ENCODE measurements at regions not wholly inside any gene's neighbourhood (a gene's known extent, or its start where the extent isn't known, plus 50 kb on each side); places are given as distances from the start of the nearest gene placed in this dataset.

GRCh38 chrY:15510288-15510687 is 986.0 kb downstream of the NLGN4Y start:
- DNase-seq (ENCODE audit: low read depth), result no peak

DNA sequence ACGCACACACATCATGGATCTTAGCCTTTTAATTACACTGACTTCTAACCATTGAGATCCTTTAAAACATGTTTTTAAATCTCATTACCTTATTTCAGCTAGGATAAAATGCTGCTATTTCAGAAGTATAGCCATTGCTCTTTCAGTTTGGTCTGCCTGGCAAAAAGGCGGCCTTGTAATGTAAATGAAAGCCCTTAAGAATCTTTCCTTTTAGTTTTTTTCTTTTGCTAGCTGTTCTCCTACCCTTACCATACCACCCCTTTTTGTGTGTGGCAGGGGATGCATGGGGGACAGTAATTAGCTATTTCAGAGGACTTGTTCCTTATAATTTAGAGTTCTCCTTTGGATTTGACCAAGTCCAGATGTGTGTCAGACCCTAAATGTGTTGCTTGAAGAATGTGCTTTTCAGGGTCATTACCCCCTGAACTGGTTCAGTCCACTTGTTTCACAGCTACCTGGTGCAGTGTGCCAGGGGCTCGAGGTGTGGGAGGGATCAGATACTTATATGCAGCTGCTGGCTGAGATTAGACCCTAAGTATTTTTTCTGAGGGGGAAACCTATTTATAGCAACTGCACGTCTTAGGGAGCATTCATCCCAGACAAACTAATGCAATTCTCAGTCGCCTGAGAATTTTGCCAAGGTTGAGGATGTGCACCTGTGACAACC is 986.8 kb downstream of the NLGN4Y start:
- DNase-seq (ENCODE audit: low read depth), result no peak

- no peak for DNase-seq (ENCODE audit: low read depth)
These were observed 1010.8 kb downstream of the NLGN4Y start for GRCh38 chrY:15535131-15535530.

- no peak for DNase-seq (ENCODE audit: low read depth)
These were observed 1011.6 kb downstream of the NLGN4Y start for GRCh38 chrY:15535784-15536511.

- DNase-seq (ENCODE audit: low read depth), result no peak
These were observed 1016.2 kb downstream of the NLGN4Y start for GRCh38 chrY:15540516-15540915.

- no peak for DNase-seq (ENCODE audit: low read depth)
These were observed 1021.9 kb downstream of the NLGN4Y start for GRCh38 chrY:15546177-15546754.

DNA sequence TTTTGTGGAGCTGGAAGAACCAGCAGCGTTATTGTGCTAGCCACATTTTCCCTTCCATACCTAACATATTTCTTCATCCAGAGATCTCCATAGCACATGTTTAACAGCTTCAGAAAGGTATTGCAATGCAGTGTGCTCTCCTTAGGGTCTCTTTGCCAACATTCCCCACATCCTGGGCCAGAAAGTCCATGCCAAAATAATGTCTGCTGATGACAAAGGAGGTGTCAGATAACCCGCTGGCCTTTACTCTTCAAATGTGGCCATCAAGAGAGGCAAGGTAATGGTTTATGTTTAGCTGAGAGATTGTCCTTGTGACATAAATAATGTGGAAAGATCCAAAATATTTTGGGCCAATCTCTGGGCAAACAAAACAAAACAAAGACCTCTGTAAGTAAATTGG is 1027.7 kb downstream of the NLGN4Y start:
- DNase-seq (ENCODE audit: low read depth), result no peak

- no peak for DNase-seq (ENCODE audit: low read depth)
These were observed 1030.7 kb downstream of the NLGN4Y start for GRCh38 chrY:15554991-15555390.

DNA sequence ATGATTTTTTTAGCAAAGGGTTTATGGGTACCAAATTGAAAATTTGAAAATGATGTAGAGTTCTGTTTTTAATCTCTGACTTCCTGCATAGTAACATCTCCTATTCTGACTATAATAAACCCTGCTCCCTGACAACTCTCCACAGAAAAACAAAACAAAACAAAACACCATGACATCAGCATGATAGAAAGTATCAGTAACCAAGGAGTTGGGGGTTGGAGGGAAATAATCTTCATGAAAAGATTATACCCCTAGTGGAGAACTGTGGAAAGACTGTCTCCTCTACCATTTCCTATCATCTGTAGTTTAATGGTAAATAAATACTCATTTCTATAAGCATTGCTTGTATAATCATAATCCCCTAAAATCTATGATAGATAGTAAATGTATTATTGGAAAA is 1034.8 kb downstream of the NLGN4Y start:
- no peak for DNase-seq (ENCODE audit: low read depth)

DNA sequence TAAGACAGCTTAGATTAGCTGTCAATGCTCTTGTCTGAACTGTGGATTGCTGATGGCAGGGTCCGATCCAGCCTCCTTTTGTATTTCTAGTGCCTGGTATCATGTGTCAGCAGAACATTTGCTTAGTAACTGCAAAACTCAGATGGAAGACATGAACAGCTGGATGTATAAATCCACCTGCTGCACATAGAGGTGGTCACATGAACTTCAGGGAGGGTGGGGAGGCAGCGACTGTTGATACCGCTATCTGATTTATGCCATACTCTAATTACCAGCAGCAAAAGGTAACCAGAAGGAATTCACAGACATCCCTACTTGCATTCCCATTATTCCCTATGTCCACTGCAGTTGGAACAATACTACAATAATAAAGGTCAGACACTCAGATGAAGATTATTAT is 1036.5 kb downstream of the NLGN4Y start:
- no peak for DNase-seq (ENCODE audit: low read depth)

DNA sequence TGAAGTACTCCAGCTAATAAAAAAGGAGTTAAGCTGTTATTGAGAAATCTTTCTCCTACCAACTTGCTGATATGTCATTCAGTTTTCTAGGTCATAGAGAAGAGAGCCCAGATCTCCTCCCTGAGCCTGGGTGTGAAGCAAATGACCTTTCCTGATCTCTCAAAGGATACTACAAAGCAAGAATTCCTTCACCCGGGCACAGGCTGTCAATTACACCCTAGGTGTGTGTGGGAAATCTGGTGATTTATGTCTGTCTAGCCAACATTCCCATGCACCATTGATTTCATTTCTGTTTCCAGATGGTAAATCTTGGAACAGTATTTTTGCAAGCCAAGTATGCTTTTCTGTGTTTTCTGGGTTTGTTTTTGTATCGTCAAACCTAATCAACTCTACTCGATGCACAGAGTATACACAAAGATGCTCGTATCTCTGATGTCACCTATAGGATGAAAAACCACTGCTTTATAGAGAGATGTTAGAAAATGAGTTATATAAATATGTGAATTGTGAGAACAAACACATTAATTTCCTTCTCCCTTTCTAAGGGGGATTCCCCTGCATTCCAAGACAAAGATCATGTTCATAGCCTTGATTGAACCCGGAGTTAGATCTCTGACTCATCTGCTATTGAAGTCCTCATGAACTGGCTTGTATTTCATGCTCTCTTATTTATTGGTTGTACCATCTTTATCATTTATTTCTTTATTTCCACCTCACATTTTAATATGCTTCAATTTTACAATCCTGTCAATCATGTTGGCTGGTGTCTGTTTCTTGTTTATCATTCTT is 1037.4 kb downstream of the NLGN4Y start:
- no peak for DNase-seq (ENCODE audit: low read depth)

DNA sequence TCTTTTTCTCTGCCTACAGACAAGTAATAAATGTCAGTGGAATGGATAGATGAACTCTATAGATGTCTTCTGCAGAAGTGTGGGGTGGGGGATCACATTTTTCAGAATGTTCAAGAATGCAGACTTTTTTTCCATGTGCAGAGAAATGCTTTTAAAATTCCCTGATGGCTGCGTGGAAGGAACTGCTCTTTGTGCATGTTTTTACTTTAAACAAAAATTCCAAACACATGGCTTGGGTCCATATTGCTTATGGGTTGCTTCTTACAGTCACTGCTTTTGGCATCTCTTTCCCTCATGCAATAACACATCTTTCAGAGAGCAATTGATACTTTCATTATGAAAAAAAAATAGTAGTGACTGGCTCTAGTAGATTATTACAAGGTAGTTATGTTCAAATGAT is 1053.6 kb downstream of the NLGN4Y start:
- no peak for DNase-seq (ENCODE audit: low read depth)

DNA sequence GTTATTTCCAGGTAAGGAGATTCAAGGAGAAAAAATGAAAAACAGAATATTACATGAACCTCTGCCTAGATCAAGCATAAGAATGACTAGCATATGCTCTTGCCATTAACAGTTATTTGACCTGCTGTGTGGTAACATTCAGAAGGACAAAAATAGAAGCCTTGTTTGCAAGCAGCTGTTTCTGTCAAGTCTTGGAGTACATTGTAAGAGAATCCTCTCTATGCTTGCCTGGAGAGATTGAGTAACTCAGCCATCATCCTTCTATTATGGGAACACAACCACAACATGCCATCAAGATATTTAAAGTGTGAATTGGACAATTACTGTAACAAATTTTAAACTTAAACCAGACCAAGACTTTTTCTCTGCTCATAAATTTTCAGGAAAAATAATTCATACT is 1054.4 kb downstream of the NLGN4Y start:
- no peak for DNase-seq (ENCODE audit: low read depth)

GRCh38 chrY:15579245-15579644 is 1054.9 kb downstream of the NLGN4Y start:
- DNase-seq (ENCODE audit: low read depth), result no peak

GRCh38 chrY:15583111-15583510 is 1058.8 kb downstream of the NLGN4Y start:
- no peak for DNase-seq (ENCODE audit: low read depth)

DNA sequence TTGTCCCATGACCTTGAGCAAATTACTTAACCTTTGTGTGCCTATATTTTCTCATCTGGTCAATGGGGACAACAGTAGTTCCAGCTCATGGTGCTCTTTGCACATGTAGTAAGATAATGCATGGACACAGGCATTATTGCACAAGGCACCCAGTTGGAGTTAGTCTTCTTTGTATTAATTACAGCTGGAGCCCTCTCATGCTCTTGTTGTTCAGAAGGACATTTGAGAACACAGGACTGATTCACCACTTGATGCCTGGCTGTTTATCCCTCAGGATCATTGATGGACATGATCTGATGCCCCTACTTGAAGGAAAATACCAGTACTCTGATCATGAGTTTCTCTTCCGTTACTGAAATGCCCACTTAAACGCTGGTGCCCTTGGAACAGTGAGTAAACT is 1068.6 kb downstream of the NLGN4Y start:
- no peak for DNase-seq (ENCODE audit: low read depth)

DNA sequence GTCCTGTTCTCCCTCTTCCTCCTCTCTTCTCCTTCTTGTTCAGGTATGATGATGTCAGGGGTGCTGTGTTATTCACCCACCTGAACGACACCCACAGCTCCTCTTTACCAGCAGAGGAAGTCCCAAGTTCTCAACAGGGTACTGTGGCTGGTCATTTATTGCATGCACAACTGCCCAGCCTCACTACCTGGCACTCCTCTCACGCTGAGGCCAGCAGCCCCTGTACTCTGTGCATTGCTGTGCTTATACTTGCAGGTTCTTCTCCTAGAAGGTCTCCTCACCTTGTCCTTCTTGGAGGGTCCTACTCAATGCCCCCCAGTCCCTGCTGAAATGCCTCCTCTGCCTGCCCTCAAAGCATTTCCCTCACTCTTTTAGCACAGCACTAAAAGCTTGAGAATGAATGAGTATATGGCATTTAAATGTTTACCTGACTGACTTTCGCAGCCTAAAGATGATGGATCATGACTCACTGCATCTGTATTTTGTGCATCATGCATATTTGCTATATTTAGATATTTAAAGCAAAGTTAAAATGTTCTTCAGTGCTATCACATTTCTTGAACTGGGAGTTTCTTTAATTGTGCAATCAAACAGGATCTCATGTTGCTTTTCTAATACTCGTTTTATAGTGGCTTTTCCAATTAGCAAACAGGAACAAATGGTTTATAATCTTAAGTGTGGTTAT is 1069.3 kb downstream of the NLGN4Y start:
- DNase-seq (ENCODE audit: low read depth), result no peak

DNA sequence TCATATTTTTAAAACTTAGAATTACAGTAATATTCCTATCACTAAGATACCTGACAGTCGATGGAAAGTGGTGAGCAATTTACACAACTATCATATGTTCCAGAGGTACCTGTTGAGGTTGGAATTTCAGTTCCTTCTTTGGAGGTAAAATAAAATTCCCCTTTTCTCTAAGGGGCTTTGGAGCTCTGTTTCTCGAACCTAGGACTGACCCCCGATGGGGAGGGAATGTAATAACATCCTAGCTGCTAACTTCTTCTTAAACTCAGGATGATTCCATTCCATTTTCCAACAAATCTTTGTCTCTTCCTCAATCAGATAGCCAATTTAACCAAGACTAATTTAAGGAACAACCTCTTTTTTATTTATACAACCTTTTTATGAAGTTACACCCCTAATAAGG is 1069.8 kb downstream of the NLGN4Y start:
- no peak for DNase-seq (ENCODE audit: low read depth)

DNA sequence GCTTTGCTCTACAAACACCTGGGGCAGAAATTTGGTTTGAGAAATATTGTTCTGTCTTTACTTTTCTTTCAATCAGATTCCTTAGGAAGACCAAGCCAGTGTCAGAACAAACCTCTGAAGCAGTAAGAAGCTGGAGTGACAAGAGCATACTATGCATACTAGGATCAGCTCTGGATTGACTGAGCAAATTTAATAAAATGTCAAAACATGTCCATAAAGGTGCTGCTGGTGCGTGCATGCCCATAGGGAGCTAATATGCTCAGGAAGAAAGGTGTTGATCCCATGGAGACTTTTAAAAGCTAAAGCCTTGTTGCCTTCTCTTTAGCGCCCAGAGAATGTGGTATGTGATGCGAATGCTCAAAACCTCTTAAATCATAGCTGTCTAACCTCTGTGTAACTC is 1076.2 kb downstream of the NLGN4Y start:
- no peak for DNase-seq (ENCODE audit: low read depth)

DNA sequence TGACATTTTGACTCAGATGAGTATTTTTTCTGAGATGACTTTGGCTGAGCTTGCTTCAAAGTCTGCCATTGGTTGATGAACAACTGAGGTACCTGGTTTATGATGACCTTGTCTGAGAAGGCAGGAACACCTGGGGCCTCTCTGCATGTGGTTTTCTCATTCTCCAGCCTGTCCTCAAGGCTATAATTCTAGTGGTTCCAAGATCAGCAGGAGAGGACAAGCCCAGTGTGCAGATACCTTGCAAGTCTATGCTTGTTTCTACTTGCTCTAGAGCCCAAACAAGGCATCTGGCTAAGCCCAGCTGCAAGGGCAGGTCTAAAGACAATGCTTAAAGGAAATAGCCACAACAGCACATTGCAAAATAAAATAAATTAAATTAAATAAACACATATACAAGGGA is 1100.0 kb downstream of the NLGN4Y start:
- no peak for DNase-seq (ENCODE audit: low read depth)

DNA sequence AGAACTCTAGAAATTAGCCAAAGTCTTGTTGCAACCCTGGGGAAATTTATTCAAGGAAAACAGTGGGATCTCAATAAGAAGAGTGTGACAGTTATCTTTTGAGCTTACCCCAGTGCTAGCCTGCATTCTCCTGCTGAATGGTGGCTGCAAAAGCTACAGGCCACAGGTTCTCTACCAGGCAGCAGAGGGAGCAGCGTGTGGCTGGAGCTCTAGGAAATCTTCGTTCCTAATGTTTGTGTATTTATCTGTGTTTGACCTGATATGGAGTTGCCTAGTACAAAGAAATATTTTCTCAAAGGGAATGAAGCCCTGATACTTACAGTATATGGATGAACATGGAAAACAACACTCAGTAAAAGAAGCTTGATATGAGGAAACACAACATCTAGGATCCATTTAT is 1100.6 kb downstream of the NLGN4Y start:
- no peak for DNase-seq (ENCODE audit: low read depth)

GRCh38 chrY:15648198-15648597 is 1123.9 kb downstream of the NLGN4Y start:
- DNase-seq (ENCODE audit: low read depth), result no peak
